ENCODE measurements at regions not wholly inside any gene's neighbourhood (a gene's known extent, or its start where the extent isn't known, plus 50 kb on each side); places are given as distances from the start of the nearest gene placed in this dataset.

DNA sequence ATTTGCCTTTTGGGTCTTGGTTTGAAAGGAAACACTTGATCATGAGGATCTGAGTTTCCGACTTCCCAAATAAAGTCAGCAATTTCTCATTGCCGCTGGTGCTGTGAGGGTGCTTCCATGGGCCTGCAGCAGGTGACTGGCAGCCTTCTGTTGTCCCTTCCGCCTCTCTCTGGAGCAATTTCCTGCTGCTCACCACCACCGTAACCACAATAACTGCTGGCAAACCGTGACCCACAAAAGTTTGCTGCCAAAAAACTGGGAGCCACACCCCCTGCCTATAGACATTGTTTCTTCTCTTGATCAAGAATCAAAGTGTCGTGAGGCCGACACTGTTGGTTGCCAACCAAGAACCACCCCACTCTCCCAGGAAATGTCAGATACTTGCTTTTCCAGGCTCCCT, 164.0 kb downstream of the NR2F2 start:
- no peak overlapping the region for H4K5ac ChIP-seq (ENCODE audit: low read depth, low read length)
- H3K14ac ChIP-seq (replicated peaks; ENCODE audit: low read depth, low read length) = no peak overlapping the region
- H2BK20ac ChIP-seq (ENCODE audit: low read depth, low read length) = no peak overlapping the region
- TF ChIP-seq, protein P1, sequence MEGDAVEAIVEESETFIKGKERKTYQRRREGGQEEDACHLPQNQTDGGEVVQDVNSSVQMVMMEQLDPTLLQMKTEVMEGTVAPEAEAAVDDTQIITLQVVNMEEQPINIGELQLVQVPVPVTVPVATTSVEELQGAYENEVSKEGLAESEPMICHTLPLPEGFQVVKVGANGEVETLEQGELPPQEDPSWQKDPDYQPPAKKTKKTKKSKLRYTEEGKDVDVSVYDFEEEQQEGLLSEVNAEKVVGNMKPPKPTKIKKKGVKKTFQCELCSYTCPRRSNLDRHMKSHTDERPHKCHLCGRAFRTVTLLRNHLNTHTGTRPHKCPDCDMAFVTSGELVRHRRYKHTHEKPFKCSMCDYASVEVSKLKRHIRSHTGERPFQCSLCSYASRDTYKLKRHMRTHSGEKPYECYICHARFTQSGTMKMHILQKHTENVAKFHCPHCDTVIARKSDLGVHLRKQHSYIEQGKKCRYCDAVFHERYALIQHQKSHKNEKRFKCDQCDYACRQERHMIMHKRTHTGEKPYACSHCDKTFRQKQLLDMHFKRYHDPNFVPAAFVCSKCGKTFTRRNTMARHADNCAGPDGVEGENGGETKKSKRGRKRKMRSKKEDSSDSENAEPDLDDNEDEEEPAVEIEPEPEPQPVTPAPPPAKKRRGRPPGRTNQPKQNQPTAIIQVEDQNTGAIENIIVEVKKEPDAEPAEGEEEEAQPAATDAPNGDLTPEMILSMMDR (conservative IDR thresholded peaks at IDR 0.05; ENCODE audit: low read depth, low read length) = no peak
- TF ChIP-seq RFX5 (IDR thresholded peaks at IDR 0.05; ENCODE audit: low read depth, low read length) (no peak), RCOR1 (IDR thresholded peaks at IDR 0.05; ENCODE audit: insufficient replicate concordance, low read length) (no peak), POLR2A (IDR thresholded peaks at IDR 0.05; ENCODE audit: low read depth, low read length) (no peak), MXI1 (IDR thresholded peaks at IDR 0.05; ENCODE audit: borderline replicate concordance, low read depth, low read length) (no peak), CEBPB (IDR thresholded peaks at IDR 0.05; ENCODE audit: low read depth, low read length) (no peak), CHD1 (IDR thresholded peaks at IDR 0.05; ENCODE audit: low read depth, low read length) (no peak), NFE2L2 (IDR thresholded peaks at IDR 0.05; ENCODE audit: low read depth, low read length) (no peak), MAFK (IDR thresholded peaks at IDR 0.05; ENCODE audit: low read depth, low read length) (no peak), BHLHE40 (IDR thresholded peaks at IDR 0.05; ENCODE audit: low read depth, low read length) (no peak), FOS (IDR thresholded peaks at IDR 0.05; ENCODE audit: low read depth, low read length) (no peak), MAZ (IDR thresholded peaks at IDR 0.05; ENCODE audit: borderline replicate concordance, low read depth, low read length) (no peak)
- H2BK120ac ChIP-seq (ENCODE audit: low read depth, low read length) = no peak overlapping the region
- H2AK5ac ChIP-seq (ENCODE audit: low read depth, low read length) = no peak overlapping the region
- no peak overlapping the region for H3K4me2 ChIP-seq (ENCODE audit: low read depth, low read length)
- H3K4me3 ChIP-seq (ENCODE audit: insufficient read depth, low read depth, low read length) = no peak overlapping the region
- no peak overlapping the region for H3K4ac ChIP-seq (ENCODE audit: low read depth, low read length)
- H3K27ac ChIP-seq (ENCODE audit: insufficient read depth, low read length) = no peak overlapping the region
- no peaks in the 10 kb centered on the region for H3K9me3 ChIP-seq (ENCODE audit: control insufficient read depth, insufficient read depth, low read length)
- ATAC-seq (ENCODE audit: low read depth) (no peak), DNase-seq (no peak)
- dilution Hi-C loops (cut with HindIII; ENCODE audit: low sequenced_read_pairs, unreplicated experiment) = no loop called here
- H3K23ac ChIP-seq (ENCODE audit: low read depth, low read length) = no peak overlapping the region
- H3K4me1 ChIP-seq (ENCODE audit: control insufficient read depth, insufficient read depth, low read length) = no peaks in the 10 kb centered on the region
- POLR2A ChIA-PET (ENCODE audit: unreplicated experiment) = no interaction called here
- H3K79me1 ChIP-seq (ENCODE audit: low read depth in 1 of 2, low read length in 2 of 2) = no peaks in the 10 kb centered on the region
- H2AFZ ChIP-seq (replicated peaks; ENCODE audit: low read length, poor library complexity) = no peak overlapping the region
- H2AK9ac ChIP-seq (replicated peaks; ENCODE audit: low read depth, low read length, poor library complexity) = no peak overlapping the region
- no peak overlapping the region for H4K91ac ChIP-seq (ENCODE audit: insufficient read depth, low read depth, low read length)
- CTCF ChIA-PET = no interaction called here
- H4K20me1 ChIP-seq (ENCODE audit: insufficient read depth, low read length) = no peaks in the 10 kb centered on the region
- no CpG with 5 or more reads among the region's 7 CpGs for WGBS, 2 experiments (ENCODE audit: extremely low coverage in 2 of 2, insufficient read length in 1 of 2)
- in situ Hi-C loops (cut with MboI; ENCODE audit: low sequenced_read_pairs) = no loop called here
- H3K56ac ChIP-seq (ENCODE audit: extremely low read depth, insufficient read depth, low read length) = no peak overlapping the region
- no peak overlapping the region for H3K18ac ChIP-seq (ENCODE audit: low read depth, low read length)
- H2BK5ac ChIP-seq (ENCODE audit: low read depth, low read length, poor library complexity, severe bottlenecking) = no peak overlapping the region
- intact Hi-C loops (cut with micrococcal nuclease) = no loop called here
- no peak overlapping the region for H4K8ac ChIP-seq (ENCODE audit: low read depth in 2 of 2, low read length in 2 of 2)
- H3K9me1 ChIP-seq (ENCODE audit: insufficient read depth, low read length) = no peaks in the 10 kb centered on the region
- H3K9ac ChIP-seq (ENCODE audit: low read depth, low read length) = no peak overlapping the region
- no peaks in the 10 kb centered on the region for H3K36me3 ChIP-seq (ENCODE audit: control insufficient read depth, insufficient read depth, low read length)
- no TSS peak for BruUV-seq (replicated peaks)
- H2BK15ac ChIP-seq (ENCODE audit: low read depth, low read length) = no peak overlapping the region
- H3K27me3 ChIP-seq (ENCODE audit: control insufficient read depth, insufficient read depth, low read length) = no peaks in the 10 kb centered on the region

Data from IMR-90 (cell line).